ENCODE measurements at regions not wholly inside any gene's neighbourhood (a gene's known extent, or its start where the extent isn't known, plus 50 kb on each side); places are given as distances from the start of the nearest gene placed in this dataset.

- no peak overlapping the region for H3K27ac ChIP-seq
- no peak for TF ChIP-seq ZFX (IDR thresholded peaks at IDR 0.05; ENCODE audit: borderline replicate concordance)
Measured at GRCh38 chr14:89624500-89625156, 207.6 kb upstream of the FOXN3 start.

GRCh38 chr14:89621791-89622638 is 205.0 kb upstream of the FOXN3 start:
- no peak for TF ChIP-seq ZFX (IDR thresholded peaks at IDR 0.05; ENCODE audit: borderline replicate concordance)
- TF ChIP-seq CTCF (IDR thresholded peaks at IDR 0.05) = no peak
- no peak overlapping the region for H3K27ac ChIP-seq

- TF ChIP-seq ZFX (IDR thresholded peaks at IDR 0.05; ENCODE audit: borderline replicate concordance) = no peak
- TF ChIP-seq CTCF (IDR thresholded peaks at IDR 0.05) = no peak
- no peak overlapping the region for H3K27ac ChIP-seq
Measured at GRCh38 chr14:89621009-89621421, 204.0 kb upstream of the FOXN3 start.

- H3K27ac ChIP-seq = no peak overlapping the region
Measured at GRCh38 chr14:89620436-89620835, 203.4 kb upstream of the FOXN3 start.

GRCh38 chr14:89619596-89619995 is 202.6 kb upstream of the FOXN3 start:
- TF ChIP-seq CTCF (IDR thresholded peaks at IDR 0.05) (no peak), ZFX (IDR thresholded peaks at IDR 0.05; ENCODE audit: borderline replicate concordance) (no peak)

More at GRCh38 chr14:89620436-89620835, 203.4 kb upstream of the FOXN3 start:
- TF ChIP-seq ZFX (IDR thresholded peaks at IDR 0.05; ENCODE audit: borderline replicate concordance) (no peak), CTCF (IDR thresholded peaks at IDR 0.05) (no peak)

GRCh38 chr14:89618811-89619551 is 201.9 kb upstream of the FOXN3 start:
- TF ChIP-seq ZFX (IDR thresholded peaks at IDR 0.05; ENCODE audit: borderline replicate concordance) (no peak), CTCF (IDR thresholded peaks at IDR 0.05) (no peak)
- no peak overlapping the region for H3K27ac ChIP-seq

More at GRCh38 chr14:89619596-89619995, 202.6 kb upstream of the FOXN3 start:
- H3K27ac ChIP-seq = no peak overlapping the region

GRCh38 chr14:89618330-89618708 is 201.3 kb upstream of the FOXN3 start:
- TF ChIP-seq ZFX (IDR thresholded peaks at IDR 0.05; ENCODE audit: borderline replicate concordance) = no peak
- no peak overlapping the region for H3K27ac ChIP-seq
